HG03565 (cell line): ENCODE measurements at regions not wholly inside any gene's neighbourhood (a gene's known extent, or its start where the extent isn't known, plus 50 kb on each side); places are given as distances from the start of the nearest gene placed in this dataset.

Experiments used
- ATAC-seq: cut with Tn5 transposase; IDR thresholded peaks from one replicate; pipeline ENCODE4 v1.9.1; 2021; ENCODE audit warnings: mild to moderate bottlenecking, moderate library complexity; ENCODE audit not compliant: unreplicated experiment

GRCh38 chr11:92739491-92739890 is 230.0 kb upstream of the MTNR1B start:
- no peak for ATAC-seq

GRCh38 chr11:92740276-92740675 is 229.2 kb upstream of the MTNR1B start:
- ATAC-seq, result no peak

GRCh38 chr11:92744929-92745585 is 224.4 kb upstream of the MTNR1B start:
- no peak for ATAC-seq

- ATAC-seq, result no peak
These were observed 218.7 kb upstream of the MTNR1B start for GRCh38 chr11:92750794-92751193.

DNA sequence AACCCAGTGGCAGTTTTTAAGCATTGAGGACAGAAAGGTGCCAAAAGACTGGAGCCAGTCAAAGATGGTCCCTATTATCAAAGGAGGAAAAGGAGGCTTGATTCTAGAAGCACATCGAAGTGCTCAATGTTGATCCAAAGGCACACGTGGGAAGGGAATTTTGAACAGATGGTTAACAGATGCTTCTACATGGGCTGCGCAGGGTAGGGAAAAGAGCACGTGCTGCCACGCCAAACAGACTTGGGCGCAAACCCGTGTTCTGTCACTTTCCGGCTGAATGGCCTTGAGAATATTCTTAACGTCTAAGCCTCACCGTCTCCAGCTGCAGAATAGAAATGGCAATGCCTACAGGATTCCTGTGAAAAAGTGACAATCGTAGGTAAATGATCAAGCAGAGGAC is 217.9 kb upstream of the MTNR1B start:
- no peak for ATAC-seq

GRCh38 chr11:92752122-92752521 is 217.3 kb upstream of the MTNR1B start:
- no peak for ATAC-seq

DNA sequence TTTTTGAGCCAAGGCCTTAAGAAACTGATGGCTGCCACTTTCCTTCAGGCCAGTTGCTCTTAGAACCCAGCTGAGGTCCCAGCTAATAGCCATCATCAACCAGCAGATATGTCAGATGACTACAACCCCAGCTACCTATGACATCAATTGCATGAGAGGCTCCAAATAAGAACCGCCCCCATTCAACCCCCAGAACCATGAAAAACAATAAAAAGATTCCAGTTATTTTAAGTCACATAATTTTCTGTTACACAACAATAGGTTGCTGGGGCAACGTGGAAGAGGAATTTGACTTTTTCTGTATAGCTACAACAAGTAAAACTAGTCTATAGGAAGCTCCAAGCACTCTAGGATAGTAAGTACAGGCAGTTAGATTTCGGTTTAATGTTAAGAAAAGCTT is 216.3 kb upstream of the MTNR1B start:
- ATAC-seq, result no peak

DNA sequence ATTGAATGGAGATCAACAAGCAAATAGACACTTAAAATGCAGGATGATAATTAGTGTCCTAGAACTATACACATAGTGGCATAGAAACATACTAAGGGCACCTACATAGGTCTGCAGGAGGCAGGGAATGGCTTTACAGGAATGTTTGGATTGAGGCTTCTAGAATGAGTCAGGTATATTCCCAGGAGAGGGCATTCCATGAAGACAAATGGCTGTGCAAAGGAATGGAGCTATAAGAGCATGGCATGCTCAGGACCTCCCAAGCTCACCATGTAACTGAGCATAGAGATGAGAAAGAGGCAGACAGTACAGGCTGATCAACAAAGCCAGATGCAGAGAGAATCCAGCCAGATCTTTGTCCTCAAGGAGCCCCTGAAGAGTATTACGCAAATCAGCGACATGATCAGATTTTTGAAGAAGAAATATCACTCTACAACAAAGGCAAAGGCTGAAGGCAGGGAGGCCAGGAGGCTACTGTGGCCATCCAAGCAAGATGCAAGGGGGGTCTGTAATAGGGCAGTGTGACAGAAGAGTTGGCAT is 211.1 kb upstream of the MTNR1B start:
- ATAC-seq, result no peak

- no peak for ATAC-seq
These were observed 209.8 kb upstream of the MTNR1B start for GRCh38 chr11:92759571-92760214.

DNA sequence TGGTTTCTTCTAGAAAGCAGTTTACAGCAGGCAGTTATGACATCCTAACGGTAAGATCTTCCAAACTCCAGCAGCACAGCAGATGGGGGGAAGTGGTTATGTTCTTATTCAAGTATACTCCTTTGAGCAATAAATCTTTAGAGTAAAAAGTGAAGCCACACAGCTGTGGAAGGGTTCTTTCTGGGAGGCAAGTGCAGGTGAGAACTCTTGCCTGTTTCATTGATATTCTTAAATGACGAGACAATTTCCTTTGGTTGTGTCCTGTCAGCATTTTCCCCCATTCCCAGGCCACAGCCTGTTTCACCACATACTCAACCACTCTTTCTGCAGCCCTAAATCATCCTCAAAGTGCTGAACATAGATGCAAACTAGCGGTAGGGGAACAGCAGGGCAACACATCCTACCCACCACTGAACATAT is 207.3 kb upstream of the MTNR1B start:
- no peak for ATAC-seq

GRCh38 chr11:92763336-92763735 is 206.1 kb upstream of the MTNR1B start:
- ATAC-seq, result no peak

- no peak for ATAC-seq
These were observed 205.3 kb upstream of the MTNR1B start for GRCh38 chr11:92764128-92764527.

GRCh38 chr11:92765082-92765840 is 204.2 kb upstream of the MTNR1B start:
- ATAC-seq, result no peak

DNA sequence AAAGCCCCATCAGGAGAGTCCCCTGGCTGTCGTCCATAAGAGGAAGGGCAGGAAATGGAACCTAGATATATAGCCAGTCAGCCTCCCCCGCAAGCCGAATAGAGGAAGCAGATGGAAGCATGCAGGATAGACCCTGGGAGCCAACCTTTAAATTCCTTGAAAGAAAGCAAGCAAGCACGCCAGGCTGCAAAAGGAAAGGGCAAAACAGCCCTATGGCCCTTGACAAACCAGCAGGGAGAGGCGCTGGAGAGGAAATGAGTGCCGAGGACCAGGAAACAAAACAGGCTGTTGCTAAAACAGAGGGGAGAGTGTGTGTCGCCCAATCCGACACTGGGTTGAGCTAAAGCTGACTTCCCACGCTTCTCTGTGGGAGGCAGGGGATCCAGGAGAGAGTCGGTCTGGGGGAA is 203.5 kb upstream of the MTNR1B start:
- no peak for ATAC-seq

GRCh38 chr11:92766698-92767097 is 202.8 kb upstream of the MTNR1B start:
- no peak for ATAC-seq

- no peak for ATAC-seq
These were observed 202.0 kb upstream of the MTNR1B start for GRCh38 chr11:92767416-92767815.

DNA sequence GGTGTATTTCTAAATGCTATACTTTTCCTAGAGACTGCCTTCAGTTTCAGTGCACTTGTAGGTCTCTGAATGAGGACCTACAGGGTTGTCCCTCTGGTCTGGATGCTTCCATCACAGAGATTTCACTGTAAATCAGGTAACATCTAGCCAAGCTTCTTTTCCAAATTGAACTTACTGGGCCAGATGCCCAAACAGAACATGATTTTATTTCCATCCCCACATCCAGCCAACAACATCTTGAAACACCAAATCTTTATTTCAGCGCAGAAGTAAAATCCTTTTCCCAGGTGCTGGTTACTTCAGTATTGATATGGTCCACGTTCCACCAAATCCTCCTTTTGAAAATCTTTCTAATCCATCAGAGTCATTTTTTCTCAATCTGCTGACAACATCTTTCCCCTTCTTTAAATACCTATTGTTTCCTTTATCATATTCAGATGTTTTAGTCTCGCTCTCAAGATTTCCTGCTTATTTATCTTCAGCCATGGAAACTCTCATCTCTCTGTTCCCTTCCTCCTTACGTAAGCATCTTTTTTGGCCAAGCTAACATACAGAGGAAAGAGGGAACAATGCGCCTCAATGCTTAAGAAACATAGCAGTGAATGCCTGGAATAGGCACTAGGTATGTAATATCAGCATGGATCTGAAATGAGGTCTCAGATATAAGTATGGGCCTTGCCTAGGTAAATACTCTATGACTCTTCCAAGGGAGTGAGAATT is 201.2 kb upstream of the MTNR1B start:
- no peak for ATAC-seq

GRCh38 chr11:92769112-92769511 is 200.3 kb upstream of the MTNR1B start:
- ATAC-seq, result no peak

- ATAC-seq, result no peak
These were observed 199.0 kb upstream of the MTNR1B start for GRCh38 chr11:92770419-92770818.

GRCh38 chr11:92770981-92771380 is 198.5 kb upstream of the MTNR1B start:
- no peak for ATAC-seq

DNA sequence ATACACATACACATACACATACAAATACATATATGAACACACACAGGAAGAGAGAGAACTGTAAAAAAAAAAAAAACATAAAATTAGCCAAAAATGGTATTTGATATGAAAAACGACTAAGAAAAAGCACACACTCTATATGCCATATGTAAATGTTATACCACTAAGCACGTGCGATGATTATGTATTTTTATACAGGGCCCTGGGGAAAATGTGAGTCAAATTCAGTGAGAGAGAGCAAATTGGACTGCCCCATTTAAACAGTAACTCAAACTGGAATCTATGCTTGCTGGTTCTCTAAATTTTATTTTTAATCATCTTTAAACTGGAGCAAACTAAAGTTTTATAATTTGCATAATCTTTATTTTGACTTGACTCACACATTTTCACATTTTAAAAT is 197.8 kb upstream of the MTNR1B start:
- no peak for ATAC-seq
